C4-2B (cell line): ENCODE measurements at regions not wholly inside any gene's neighbourhood (a gene's known extent, or its start where the extent isn't known, plus 50 kb on each side); places are given as distances from the start of the nearest gene placed in this dataset.

ENCODE experiments used
- CTCF ChIP-seq: fragments of 450-650 bp; conservative IDR thresholded peaks from 2 replicates; pipeline ENCODE4 v1.5.1; 2017; ENCODE audit warnings: mild to moderate bottlenecking
- ZFX ChIP-seq: fragments of 450-650 bp; IDR thresholded peaks from 2 replicates; pipeline ENCODE4 v1.6.1; 2017

- TF ChIP-seq CTCF (no peak), ZFX (no peak)
These were observed 1420.3 kb downstream of the BRD1 start for GRCh38 chr22:48407256-48407955.
